Body of pancreas (tissue), 4 donors: ENCODE measurements at regions not wholly inside any gene's neighbourhood (a gene's known extent, or its start where the extent isn't known, plus 50 kb on each side); places are given as distances from the start of the nearest gene placed in this dataset.

ENCODE experiments used
- POLR2A ChIP-seq, 3 donors: fragments of 450-650 bp; IDR thresholded peaks; one replicate each; pipeline ENCODE4 v1.6.1; 2016; ENCODE audit warnings: antibody characterized with exemption in 3 of 3, mild to moderate bottlenecking in 2 of 3
- TF ChIP-seq, protein P1 (sequence below), 7 experiments: fragments of 450-650 bp in 4 of 7; fragments of 200-600 bp in 3 of 7; sonication (generic) in 3 of 7; IDR thresholded peaks; one replicate each; pipeline ENCODE4 v1.5.1; 2016 to 2019; ENCODE audit warnings: antibody characterized with exemption in 7 of 7

- TF ChIP-seq, protein P1, sequence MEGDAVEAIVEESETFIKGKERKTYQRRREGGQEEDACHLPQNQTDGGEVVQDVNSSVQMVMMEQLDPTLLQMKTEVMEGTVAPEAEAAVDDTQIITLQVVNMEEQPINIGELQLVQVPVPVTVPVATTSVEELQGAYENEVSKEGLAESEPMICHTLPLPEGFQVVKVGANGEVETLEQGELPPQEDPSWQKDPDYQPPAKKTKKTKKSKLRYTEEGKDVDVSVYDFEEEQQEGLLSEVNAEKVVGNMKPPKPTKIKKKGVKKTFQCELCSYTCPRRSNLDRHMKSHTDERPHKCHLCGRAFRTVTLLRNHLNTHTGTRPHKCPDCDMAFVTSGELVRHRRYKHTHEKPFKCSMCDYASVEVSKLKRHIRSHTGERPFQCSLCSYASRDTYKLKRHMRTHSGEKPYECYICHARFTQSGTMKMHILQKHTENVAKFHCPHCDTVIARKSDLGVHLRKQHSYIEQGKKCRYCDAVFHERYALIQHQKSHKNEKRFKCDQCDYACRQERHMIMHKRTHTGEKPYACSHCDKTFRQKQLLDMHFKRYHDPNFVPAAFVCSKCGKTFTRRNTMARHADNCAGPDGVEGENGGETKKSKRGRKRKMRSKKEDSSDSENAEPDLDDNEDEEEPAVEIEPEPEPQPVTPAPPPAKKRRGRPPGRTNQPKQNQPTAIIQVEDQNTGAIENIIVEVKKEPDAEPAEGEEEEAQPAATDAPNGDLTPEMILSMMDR (IDR thresholded peaks at IDR 0.05) = no peak
- TF ChIP-seq POLR2A (IDR thresholded peaks at IDR 0.05) = no peak
These were observed 109.7 kb upstream of the LHX5 start for GRCh38 chr12:113581342-113581741.
